ENCODE measurements at regions not wholly inside any gene's neighbourhood (a gene's known extent, or its start where the extent isn't known, plus 50 kb on each side); places are given as distances from the start of the nearest gene placed in this dataset.

DNA sequence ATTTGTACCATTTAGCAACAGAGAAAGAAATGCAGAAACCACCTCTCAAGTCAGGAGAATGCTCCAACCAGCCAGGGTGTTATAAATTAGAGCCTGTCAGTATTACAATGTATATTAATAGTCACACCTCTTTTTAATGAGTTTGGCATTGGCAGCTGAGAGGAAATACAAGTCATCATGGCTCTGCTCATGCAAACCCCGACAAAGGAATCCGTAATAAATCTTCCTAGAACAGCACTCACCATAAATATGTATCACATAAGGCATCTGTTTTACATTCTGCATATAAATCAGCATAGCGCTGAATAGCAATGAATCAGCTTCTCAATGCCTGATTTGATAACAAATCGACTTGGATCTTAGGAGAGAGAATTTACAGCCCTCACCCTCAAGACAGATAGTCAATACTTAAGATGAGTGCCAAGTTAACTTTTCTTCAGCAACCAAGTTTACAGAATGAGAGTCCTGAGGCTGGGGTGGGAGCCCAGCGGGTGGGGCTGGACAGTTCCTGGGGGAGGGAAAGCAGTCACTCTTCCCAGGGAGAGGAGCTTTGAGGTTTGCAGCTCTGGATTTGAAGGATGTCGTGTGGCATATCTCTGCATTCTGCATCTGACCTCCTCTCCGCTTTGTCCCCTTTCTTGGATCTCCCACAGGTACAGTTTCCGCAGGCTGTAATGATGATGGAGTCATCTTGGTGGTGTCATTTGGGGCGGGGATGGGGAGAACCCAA lies 1034.4 kb upstream of the NR2F2 start:
- DNase-seq: no peak

DNA sequence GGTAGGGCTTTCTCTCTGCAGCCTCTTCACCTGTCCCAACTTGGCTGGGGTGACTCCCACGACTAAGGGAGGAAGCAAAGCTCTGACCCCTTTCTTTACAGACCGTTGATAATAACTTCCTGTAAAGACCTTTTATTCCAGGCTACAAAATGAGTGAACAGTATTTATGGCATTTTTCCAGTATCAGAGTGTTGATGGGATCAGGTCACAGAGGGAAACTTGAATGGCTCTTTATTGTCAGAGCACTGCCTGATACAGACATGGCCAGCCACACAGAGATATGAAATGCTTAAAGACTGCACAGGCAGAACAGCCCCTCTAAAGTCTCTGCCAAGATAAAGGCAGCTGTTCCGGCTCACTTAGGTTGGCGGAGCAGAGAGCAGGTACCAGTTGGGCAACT lies 1033.9 kb upstream of the NR2F2 start:
- DNase-seq: no peak

DNA sequence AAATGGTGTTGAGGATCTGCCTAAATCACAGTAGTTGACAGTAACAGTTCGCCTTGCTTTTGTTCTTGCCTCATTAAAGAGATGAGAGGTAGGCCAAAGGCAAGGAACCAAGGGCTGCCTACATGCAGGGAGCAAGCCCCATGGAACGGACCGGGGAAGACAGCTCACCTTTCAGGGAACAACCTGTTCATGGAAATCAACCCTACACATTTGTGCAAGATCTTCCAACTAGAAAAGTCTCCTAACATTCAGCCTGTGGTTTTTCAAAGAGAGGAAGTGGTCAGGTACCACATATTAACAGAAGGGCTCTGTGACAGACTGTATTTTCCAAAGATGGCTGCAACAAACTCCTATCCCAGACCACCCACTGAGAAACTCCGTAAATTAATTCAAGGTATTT lies 1031.8 kb upstream of the NR2F2 start:
- no peak for DNase-seq

DNA sequence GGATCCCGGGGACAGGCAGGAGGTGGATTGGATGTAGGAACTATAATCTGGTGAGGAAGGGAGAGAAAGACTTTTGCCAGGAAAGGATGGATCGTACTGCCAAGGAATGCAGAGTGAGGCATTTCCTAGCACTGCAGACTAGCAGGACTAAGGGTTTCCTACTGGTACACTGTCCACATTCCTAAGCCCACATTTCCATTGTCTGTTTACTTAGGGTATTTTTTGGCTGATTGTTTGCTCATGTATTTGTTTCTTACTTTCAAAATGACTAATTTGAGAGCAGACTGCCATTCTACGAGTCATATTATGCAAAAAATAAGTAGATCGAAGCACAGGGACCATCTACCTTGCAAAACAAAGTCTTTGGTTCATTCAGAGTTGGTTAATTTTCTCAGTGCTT lies 1029.5 kb upstream of the NR2F2 start:
- DNase-seq: no peak

DNA sequence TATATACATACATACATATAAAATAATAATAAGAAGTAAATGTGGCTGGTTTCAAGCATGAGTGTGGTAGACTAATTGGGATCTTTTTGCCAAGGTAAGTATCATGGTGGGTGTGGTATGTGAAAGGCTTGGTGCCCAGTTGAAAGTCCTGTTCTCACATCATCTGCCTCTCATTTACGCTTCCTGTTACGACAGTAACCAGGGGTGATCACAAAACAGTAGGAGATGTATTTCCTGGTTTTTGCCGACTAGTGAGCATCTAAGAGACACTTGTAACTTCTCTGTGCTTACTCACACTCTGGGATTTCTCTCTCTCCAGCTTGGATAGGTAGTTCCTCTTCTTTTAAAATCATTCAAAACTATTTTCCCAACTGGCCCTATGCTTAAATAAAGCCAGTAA lies 1028.3 kb upstream of the NR2F2 start:
- DNase-seq: no peak

DNA sequence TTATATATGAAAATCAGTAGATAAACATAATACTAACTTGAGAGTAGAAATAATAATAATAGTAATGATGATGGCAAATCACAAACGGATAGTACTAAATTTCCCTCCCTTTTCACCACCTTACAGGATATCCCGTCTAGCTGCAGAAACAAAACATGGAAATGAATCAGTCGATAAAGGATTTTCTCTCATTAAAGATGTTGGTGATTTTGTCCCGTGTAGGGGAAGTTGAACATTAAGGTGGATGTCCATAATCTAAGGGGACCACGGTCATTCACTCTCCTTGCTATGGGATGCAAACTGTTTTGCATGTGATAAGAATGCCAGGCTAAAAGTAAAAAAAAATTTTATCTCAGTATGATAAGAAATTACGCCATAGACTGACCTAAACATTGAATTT lies 1027.7 kb upstream of the NR2F2 start:
- no peak for DNase-seq

DNA sequence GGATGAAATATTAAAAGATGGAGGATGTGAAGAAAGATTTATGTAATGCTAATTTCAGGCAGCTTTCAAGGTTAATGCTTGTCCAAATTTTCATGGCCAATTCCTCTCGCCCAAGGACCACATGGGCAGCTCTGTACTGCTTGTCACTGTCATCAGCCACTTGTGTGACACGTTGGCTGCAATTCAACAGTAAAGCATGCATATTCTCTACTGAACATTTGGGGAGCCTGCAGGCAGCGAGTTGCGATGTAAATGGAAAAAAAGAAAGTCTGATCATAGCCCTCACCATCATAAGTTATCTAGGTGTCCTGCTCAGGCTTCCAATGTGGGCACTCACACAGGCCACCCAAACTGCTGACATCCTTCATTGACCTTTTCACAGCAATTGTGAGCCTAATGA lies 1026.8 kb upstream of the NR2F2 start:
- no peak for DNase-seq

DNA sequence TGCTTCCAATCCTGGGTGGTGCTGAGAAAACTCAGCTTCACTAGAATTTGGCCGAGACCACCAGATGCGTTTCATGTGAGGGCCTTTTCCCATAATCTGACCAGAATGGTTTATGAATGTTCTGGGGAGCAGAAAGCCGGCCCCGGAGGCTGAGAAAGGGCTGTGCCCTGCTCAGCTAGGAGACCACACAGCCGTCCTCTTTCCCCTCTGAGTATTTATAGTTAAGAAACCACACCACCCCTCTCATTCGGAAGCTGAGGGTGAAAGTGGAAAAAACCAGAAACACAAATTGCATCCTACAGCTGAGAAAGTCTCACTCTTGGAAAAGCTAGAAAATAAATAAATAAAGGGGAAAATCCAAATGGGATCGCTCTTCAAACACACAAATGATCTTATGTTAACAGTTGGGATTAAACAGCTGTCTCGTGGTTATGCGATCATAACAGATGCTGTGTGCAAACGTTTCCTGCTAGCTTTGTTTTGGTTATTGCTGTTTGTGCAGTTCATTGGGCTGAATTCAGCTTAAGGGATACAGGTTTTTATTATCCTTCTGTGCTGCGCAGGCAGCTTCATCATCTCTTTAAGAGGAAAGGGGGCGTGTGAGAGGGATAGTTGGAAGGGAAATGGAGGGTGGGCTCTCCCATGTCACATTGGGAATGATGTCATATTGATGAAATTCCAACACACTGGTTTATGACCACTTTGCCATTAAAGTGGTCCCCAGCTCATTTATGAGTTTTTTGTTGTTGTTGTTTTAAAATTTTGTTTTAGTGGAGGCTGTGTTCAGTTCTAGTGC lies 1026.2 kb upstream of the NR2F2 start:
- no peak for DNase-seq

DNA sequence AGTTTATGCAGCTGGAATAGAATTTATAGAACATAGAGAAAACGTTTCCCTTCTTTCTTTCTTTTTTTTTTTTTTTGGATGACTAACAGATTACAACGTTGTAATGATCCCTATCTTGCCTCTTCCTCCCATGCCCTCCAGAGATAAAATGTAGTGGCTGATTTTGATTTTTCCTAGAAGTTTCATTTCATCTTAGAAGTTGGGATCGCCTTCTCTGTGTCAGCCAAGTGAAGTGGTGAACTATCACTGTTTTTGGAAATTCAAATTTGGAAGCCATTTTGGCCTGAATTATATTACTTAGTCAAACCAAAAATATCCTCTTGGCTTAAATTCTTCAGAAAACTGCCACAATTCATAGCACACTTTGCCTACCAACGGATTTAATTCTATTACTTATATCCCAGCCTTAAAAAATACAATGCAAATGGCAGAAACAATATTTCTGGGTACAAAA lies 1025.5 kb upstream of the NR2F2 start:
- DNase-seq: no peak

DNA sequence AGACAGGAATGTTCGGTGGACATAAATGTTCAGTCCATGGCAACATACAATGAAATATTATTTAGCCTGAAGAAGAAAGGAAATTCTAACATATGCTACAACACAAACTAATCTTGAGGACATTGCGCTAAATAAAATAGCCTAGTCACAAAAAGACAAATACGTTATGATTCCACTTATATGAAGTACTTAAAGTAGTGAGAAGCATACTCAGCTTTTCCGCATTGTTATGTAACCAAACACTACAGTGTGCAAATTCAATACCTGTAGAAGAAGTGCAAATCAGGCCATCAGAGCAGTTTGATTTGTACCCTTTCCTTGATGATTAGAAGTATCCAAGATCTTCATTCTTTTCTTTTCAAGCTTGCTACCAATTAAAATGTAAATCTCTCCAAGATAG lies 1023.4 kb upstream of the NR2F2 start:
- DNase-seq: no peak

DNA sequence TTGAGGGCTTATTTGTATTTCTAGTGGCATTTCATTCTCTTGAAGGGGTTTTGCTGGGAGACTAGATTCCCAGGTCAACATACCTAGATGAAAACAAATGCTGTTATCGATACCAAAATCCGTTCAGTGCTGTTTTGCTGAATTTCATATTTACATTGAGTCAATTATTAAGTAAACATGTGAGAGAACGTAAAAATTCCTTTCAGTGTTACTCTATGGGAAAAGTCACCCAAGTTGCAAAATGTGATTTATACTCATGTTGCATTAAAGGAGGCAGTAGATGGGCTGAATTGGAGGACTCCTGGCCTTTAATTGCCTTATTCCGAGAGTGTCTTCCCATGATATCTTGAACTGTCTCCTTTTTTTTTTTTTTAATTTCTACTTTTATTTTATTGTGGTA lies 1011.3 kb upstream of the NR2F2 start:
- no peak for DNase-seq

DNA sequence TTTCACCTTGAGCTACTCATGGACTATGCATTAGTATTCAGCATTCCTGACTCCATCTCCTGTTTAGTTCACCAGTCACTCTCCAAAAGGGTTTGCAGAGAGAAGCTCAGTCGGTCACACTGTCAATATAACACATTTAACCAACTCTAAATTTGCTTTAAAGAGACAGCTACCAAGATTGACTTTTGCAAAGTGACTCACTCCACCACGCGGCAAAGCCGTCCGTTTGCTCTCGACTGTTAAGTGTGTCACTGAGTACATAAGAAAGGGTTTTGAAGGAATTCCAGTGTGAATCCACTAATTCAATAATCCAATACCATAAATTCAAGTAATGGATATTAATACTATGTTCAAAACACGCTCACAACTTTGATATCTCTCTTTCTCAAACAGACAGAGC lies 1006.7 kb upstream of the NR2F2 start:
- no peak for DNase-seq

DNA sequence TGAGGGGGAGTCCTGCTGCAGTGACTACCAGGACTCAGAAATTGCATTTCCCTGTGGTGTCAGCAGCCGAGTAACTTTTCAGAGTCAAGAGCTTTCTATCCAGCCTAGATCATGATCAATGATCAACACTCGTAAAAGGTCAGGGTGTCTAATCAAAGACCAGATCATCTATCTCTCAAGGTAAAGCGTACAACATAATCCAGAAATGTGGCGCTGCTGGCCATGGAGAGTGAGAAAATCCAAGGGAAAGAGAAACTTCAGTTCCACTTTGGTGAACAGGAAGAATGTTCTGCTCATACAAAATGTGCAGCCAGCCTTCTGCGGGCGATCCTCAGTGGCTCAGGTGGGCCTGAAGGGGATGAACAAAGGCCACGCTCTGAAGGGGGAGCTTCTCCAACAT lies 1005.8 kb upstream of the NR2F2 start:
- no peak for DNase-seq

DNA sequence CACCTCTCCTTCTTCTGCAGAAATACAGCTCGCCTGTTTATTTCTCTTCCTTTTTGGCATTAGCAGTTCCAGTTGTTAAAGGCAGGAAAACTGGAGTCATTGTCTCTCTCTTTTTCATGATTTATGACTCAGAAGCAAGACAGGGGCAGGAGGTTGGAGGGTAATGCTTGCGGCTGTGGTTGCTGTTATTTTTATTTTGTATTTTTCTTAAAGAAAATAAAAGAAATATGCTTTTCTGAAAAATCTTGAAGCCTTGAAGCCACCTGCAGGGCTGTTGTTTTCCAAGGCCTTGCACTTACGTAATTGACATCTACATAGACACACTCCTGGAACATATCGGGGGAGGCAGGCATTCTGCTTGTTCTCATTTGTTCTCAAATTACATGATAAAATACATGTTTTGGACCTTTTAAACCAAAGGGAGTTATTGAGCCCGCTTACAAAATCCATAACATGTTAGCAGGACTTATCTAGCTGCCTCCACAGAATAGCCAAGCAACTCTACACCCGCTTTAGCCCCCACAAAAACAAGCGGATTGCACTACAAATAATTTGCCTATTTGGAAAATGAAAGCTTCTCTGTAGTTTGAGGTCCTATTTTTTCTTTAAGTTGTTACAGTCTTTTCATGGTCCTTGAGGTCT lies 1004.6 kb upstream of the NR2F2 start:
- no peak for DNase-seq

DNA sequence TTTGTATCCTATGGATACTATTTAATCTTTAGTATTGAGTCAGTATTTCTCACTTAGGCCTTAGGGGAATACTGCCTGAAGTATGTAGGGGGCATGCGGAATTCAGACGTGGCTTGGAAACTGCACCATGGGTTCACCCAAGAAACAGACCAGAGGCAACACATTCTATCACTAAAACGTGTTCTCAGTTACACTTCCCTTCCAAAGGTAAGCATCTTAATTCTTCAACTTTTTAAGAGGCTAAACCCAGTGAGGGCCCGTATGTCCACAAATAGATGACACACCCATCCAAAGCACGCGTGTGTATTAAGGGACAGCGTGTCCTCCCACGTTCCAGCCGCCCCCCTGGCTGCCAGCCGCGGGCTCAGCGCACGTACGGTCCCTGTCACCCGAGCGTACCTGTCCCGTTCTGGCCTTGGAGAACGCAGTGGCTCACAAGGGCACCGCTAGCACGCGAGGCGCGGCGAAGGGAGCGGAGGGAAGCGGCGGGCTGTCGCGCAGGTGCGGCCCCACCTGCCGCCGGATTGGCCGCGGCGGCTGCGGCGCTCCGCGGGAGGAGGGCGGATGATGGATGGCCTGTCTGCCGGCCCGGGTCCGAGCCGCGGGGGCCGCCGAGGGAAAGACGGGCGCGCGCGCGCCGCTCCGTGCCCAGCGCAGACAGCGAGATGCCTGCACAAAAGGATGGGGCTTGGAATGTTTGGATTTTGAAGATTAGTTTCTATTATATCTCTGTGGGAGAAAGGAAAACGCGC lies 1003.9 kb upstream of the NR2F2 start:
- no peak for DNase-seq

DNA sequence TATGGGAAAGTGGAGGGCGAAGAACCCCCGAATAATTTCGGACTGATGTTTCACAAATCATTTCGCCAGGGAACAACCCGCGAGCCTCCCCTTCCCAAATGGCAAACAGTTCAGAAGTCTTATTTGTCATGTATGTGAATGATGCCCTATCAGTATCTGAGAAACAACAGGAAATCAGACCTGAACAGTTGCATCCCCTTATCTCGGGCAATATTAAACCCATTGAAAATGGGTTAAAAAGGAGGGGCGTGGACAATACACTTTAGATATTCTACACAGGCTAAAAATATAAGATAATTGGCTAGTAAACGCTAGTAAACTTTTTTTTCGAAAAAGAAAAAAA lies 1003.3 kb upstream of the NR2F2 start:
- no peak for DNase-seq

DNA sequence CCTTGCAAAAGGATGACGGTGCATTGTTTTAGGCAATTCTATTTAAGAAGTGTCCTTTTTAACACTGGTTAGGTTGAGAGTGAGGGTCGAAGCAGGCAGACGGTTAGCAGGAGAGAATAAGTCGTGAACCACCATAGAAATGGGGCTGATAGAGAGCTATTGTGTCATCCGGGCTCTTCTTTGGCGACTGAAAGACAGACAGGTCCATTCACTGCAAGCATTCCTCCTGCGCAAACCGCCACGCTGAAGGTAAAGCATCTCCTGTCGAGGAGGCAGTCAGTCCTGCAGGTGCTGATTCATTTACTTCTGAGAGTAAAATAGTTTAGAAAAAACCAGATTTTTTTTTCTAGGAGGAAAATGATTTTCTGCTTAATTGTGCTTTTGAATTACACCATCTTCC lies 1002.8 kb upstream of the NR2F2 start:
- no peak for DNase-seq

DNA sequence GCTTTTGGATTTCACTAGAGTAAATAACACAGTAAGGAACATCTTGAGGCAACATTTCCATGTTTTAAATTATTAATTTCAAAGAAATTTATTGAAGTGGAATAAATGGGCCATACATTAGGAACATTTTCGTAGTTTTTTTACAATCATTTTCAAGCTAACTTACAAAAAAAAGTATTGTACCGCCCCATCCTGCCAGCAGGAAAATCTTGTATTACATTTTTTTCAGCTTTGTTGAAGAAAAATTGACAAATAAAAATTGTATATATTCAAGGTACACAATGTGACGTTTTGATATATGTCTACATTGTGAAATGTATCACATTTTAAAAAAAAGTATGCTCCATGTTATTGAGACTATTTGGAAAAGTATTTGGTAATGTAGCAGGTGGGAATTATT lies 1001.9 kb upstream of the NR2F2 start:
- DNase-seq: no peak

DNA sequence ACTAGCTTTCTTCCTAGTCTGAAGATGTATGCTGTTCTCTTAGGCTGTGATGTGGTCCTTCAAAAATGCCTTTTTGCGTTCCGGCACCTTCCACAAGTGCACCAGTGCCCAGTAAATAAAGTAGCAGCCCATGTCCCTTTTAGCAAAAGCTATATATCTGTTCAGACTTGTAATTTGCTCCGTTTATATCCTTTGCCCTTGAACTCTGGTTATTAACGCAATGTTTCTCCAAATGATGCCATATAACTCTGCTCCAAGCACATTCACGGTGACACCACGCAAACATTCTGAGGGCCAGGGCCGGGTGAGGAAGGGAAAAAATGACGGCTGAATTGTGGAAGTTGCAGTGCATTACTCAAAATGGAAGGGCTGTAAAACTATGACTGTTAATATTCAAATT lies 1001.1 kb upstream of the NR2F2 start:
- DNase-seq: no peak

DNA sequence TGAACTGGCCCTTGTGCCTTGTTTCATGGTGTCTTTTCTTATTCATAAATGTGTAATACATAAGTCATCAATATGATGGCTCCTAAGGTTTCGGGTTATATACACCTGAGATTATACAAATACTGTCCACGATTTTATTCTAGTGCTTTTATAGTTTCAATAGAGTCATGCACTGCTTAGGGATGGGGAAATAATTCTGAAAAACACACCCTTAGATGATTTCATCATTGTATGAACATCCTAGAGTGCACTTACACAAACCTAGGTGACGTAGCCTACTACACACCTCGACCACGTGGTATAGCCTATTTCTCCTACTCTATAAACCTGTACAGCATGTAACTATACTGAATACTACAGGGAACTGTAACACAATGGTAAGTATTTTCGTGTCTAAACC lies 988.8 kb upstream of the NR2F2 start:
- DNase-seq: no peak

DNA sequence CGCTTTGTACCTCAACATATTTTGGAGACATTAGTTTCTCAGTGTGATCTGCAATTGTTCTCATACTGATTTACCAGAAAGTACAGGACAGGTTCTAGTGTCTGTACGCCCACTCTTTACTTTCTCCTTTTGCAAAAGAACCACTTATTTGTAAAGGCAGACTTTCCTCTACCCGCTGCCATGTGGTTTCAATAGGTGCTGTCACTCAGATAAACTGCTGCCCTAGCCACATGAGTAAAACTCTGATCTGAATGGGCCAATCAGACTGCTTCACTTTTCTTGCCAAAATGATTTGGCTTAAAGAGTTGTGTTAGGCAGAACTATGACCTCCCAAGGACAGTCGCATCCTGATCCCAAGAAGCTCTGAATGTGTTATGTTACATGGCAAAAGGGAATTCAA lies 984.6 kb upstream of the NR2F2 start:
- no peak for DNase-seq

DNA sequence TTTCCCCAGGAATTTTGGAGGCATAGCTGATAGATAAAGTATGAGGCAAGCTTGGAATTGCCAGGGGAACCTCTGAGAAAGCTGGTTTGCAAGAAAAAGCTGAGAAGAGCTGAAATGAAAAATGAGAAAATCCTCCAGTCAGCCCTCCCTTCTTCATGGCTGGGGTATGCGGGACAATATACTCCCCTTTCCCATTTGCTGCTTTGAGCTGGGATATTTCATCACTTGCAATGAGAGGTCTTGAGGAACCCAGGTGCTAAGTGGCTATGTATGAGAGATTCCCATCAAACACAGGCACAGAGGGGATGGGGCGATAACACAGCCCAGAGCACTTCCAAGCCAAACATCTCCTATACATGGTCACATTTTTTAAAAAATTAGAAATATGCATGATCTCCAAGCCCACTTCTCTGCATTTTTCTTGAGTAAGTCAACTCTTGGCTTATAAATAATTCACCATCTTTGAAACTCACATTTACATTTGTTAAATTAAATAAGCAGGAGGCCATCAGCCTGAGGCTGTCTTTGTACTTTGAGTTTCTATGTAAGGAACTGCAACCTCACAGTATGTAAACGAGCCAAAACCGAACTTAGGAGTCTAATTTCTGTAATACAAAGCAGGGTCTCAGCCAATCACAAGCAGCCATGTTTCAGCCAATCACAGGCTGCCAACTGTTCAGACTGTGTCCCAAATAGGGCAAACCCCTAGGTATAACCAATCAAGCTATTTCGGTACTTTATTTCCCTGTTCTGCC lies 983.6 kb upstream of the NR2F2 start:
- DNase-seq: no peak

DNA sequence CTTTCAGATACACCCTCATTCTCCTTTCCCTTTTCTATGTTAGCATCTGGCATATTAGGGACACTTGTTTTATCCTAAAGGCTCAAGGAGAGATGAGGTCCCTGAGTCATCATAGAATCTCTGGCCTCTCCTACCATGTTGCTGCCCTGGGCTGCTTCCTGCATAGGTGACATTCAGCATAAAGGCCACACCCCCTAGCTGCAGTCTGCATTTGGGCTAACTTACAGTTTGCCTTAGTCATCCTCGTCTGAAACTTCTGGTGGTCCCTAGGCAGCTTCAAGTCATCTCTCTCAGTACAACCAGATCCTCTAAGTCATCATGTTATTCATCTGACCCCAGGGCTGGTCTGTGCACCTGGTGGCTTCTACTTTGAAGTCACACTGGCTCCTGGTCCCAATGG lies 982.7 kb upstream of the NR2F2 start:
- no peak for DNase-seq
